SKM-1 (cell line): ENCODE measurements at regions not wholly inside any gene's neighbourhood (a gene's known extent, or its start where the extent isn't known, plus 50 kb on each side); places are given as distances from the start of the nearest gene placed in this dataset.

Experiments used
- DNase-seq: peaks from one replicate; lab custom pipeline; 2025; ENCODE audit not compliant: unreplicated experiment; lab: John Stamatoyannopoulos, UW

- DNase-seq, result no peak
Measured at GRCh38 chr14:41409806-41410205, 196.9 kb upstream of the LRFN5 start.

DNA sequence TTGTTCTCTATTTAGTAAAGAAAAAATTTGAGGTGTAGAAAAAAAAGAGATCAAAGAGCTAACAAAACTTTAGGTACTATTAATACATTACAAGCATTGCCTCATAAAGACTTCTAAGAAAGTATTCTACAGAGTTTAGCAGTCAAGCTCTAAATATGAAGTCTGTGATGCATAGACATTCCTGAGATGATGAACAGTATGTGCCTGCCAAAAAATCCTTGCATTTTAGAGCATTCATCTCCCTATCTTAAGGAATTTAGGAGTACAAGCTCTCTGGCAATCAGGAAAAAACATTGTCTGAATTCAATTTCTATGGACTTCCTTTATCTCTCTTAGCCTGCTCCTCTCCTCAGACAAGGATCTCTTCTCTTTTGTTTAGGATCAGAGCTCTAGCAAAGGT, 202.6 kb upstream of the LRFN5 start:
- no peak for DNase-seq

DNA sequence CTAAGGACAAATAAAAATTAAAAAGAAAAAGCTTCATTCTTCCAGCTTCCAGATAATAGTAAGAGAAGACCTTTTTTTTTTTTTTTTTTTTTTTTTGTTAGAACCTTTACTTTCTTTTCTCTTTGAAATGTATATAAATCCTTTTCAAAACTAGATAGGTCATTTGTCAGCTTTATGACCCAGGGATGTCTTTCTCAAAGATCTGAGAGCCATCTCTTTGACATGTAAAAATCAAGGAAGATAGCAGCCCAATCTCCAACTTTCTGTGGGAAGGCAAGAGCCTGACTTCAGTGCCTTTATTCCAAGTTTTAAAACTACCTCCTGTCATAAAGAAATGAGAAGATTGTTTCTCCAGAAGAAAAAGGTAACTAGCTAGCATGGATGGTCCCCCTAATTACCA, 203.3 kb upstream of the LRFN5 start:
- DNase-seq, result no peak

GRCh38 chr14:41397926-41398325, 208.8 kb upstream of the LRFN5 start:
- no peak for DNase-seq

GRCh38 chr14:41393512-41393911, 213.2 kb upstream of the LRFN5 start:
- DNase-seq, result no peak

DNA sequence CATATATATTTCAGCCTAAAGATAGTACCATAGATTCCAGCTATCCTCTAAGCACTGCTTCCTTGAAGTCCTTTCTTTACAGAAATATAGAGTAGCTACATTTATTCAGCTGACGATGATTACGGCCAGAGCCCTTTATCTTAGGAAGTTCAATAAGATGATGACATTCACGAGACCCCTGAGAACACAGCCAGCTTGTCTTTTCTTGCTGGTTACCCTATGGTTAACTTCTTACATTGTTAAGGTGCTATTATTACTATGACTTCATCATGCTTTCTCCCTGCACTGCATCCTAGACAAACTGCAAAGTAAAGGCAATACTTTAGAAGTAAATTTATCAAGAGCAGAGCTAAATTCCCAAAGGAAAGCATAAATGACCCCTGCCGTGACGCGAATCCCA, 214.4 kb upstream of the LRFN5 start:
- no peak for DNase-seq

GRCh38 chr14:41389355-41389754, 217.3 kb upstream of the LRFN5 start:
- DNase-seq, result no peak

DNA sequence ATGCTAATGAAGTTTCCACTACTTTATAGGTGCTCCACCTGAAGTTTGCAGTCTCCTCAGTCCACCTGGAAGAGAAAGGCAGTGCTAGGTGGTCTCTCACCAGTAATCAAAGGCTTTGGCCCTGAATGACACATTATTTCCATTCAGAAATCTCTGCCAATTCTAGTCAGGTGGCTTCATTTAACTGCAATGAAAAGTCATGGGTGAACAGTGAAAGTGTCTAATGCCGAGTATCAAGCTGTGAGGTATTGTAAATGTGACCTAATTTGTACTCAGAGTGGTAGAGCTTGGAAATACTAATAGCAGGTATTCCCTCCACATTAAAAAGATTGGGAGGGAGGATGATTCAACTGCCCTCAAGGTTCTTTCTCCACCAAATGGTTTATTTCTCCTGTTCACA, 220.9 kb upstream of the LRFN5 start:
- DNase-seq, result no peak

DNA sequence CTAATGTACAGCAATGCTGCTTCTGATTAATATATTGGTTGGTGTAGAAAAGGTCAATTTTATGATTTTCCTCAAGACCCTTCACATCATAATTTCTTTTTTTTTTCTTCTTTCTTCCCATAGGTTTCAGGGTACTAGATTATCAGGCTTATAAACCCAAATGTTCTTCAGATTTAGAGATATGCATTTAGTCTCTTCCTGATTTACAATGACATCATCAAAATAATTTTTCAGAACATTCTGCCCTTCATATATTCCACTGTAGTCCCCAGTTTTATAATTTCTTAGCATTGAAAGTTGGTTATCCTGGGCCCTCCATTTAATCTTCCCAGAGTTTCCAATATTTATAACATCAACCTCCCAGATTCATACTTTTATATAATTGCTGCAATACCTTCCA, 226.7 kb upstream of the LRFN5 start:
- DNase-seq, result no peak

DNA sequence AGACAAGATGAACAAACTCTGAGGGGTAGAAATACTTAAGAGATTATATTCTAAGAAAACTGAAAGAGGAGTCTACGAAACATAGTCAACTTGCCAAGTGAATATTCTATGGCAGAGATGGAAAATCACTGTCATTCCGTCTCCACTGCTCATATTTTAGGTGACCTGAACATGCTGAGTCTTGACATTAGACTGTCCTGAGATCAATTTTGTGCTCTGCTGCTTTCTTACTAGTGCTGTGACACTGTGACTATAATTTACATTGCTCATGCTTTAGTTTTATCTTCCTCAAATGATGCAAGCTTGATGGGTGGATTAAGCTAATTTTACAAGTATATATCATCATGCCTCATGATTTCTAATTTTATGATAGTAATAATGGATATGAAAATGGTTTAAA, 228.2 kb upstream of the LRFN5 start:
- DNase-seq, result no peak

GRCh38 chr14:41377932-41378331, 228.7 kb upstream of the LRFN5 start:
- no peak for DNase-seq

- no peak for DNase-seq
Measured at GRCh38 chr14:41374092-41374491, 232.6 kb upstream of the LRFN5 start.

GRCh38 chr14:41362139-41362538, 244.5 kb upstream of the LRFN5 start:
- no peak for DNase-seq

- DNase-seq, result no peak
Measured at GRCh38 chr14:41360126-41360525, 246.6 kb upstream of the LRFN5 start.

DNA sequence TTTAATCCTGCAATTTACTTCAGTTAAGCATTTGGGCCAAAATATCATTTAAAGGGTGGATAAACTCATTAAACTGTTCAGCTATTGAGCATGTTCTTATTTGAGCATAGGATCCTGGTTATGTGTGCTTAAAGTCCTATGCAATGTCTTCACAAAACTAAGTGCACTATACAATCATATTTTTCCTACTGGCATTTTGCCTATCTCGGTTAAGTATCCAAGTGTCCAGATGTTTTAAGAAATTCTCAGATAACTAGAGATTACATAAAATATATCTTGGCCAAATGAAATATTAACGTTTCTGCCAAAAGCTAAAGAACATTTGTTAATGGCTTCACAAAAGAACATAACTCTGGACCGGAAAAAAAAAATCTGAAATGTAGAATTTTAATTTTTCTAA, 250.8 kb upstream of the LRFN5 start:
- DNase-seq, result no peak

- no peak for DNase-seq
Measured at GRCh38 chr14:41350476-41350875, 256.2 kb upstream of the LRFN5 start.

- DNase-seq, result no peak
Measured at GRCh38 chr14:41349289-41349910, 257.3 kb upstream of the LRFN5 start.

DNA sequence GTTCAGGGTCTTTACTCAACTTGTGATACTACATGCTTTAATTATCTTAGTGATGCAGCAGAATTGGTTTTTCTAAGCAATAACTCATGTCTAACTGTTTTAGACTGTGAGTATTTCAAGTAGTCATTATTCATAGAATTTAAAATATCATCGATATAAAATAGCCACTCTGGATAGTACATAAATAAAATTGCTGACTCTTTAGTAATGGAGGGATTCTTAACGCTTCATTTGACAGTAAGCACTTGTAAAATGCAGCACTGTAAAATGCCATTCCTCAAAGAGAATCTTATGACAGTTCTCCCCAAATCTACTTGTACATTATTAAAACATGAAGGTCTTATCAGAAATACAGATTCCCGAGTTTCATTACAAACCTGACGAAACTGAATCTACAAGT, 262.8 kb upstream of the LRFN5 start:
- no peak for DNase-seq

DNA sequence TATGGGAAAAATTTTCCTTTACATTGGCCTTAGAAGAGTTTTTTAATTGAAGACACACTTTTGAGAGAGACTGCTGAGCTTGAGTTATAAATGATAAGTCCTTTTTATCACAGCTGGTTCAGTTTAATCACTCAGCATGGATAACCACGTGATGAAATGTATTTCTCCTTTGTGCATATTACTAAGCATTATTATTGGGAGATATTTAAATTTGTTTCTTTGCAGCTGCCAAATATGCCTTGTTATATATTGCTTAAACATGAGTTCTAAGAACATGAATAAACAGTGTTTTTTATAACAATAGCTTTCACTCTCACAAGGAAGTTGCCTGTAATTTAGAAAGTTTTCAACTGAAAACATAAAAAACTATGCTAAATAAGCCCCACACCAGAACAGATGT, 293.5 kb upstream of the LRFN5 start:
- DNase-seq, result no peak

DNA sequence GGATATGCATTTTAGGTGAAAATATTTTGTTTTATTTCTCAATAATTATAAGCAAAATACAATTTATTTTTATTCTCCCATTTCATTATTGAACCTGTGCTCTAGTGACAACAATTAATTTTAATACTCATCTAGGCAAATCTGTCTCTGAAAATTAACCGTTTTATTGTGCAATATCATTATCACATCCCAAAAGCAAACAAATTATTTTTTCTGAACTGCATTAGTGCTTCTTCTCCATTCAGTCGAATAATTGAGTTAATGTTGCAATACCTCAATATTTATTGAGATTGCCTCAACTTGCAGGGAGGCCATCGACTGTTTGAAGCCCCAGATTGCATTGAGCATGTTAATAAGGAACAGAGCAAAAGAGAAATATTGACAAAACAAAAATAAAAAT, 303.2 kb upstream of the LRFN5 start:
- no peak for DNase-seq

GRCh38 chr14:41302776-41303175, 303.9 kb upstream of the LRFN5 start:
- no peak for DNase-seq

GRCh38 chr14:41299924-41300323, 306.8 kb upstream of the LRFN5 start:
- DNase-seq, result no peak

GRCh38 chr14:41298328-41298690, 308.4 kb upstream of the LRFN5 start:
- DNase-seq, result no peak
